Body of pancreas (tissue), 4 donors: ENCODE measurements at regions not wholly inside any gene's neighbourhood (a gene's known extent, or its start where the extent isn't known, plus 50 kb on each side); places are given as distances from the start of the nearest gene placed in this dataset.

Experiments used
- CTCF ChIP-seq, 7 experiments: fragments of 450-650 bp in 4 of 7; fragments of 200-600 bp in 3 of 7; sonication (generic) in 3 of 7; IDR thresholded peaks; one replicate each; pipeline ENCODE4 v1.5.1; 2016 to 2019; ENCODE audit warnings: antibody characterized with exemption in 7 of 7
- POLR2A ChIP-seq, 3 donors: fragments of 450-650 bp; IDR thresholded peaks; one replicate each; pipeline ENCODE4 v1.6.1; 2016; ENCODE audit warnings: antibody characterized with exemption in 3 of 3, mild to moderate bottlenecking in 2 of 3

- TF ChIP-seq CTCF (IDR thresholded peaks at IDR 0.05): no peak
- no peak for TF ChIP-seq POLR2A (IDR thresholded peaks at IDR 0.05)
Measured at GRCh38 chr20:60180986-60181385, 222.8 kb downstream of the CDH26 start.
